ENCODE measurements at regions not wholly inside any gene's neighbourhood (a gene's known extent, or its start where the extent isn't known, plus 50 kb on each side); places are given as distances from the start of the nearest gene placed in this dataset.

- TF ChIP-seq, protein P1, sequence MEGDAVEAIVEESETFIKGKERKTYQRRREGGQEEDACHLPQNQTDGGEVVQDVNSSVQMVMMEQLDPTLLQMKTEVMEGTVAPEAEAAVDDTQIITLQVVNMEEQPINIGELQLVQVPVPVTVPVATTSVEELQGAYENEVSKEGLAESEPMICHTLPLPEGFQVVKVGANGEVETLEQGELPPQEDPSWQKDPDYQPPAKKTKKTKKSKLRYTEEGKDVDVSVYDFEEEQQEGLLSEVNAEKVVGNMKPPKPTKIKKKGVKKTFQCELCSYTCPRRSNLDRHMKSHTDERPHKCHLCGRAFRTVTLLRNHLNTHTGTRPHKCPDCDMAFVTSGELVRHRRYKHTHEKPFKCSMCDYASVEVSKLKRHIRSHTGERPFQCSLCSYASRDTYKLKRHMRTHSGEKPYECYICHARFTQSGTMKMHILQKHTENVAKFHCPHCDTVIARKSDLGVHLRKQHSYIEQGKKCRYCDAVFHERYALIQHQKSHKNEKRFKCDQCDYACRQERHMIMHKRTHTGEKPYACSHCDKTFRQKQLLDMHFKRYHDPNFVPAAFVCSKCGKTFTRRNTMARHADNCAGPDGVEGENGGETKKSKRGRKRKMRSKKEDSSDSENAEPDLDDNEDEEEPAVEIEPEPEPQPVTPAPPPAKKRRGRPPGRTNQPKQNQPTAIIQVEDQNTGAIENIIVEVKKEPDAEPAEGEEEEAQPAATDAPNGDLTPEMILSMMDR (IDR thresholded peaks at IDR 0.05; ENCODE audit: low read depth, low read length, poor library complexity, severe bottlenecking): no peak
- no peak for TF ChIP-seq EZH2phosphoT487 (IDR thresholded peaks at IDR 0.05; ENCODE audit: borderline replicate concordance, low read length)
Measured at GRCh38 chr4:58502839-58503238, 1392.7 kb upstream of the IGFBP7 start.

Data from DOHH2 (cell line).